Prostate gland (tissue), 2 donors: ENCODE measurements at regions not wholly inside any gene's neighbourhood (a gene's known extent, or its start where the extent isn't known, plus 50 kb on each side); places are given as distances from the start of the nearest gene placed in this dataset.

Experiments
- DNase-seq: peaks from one replicate; pipeline ENCODE4 v3.0.0-alpha.2; 2019; ENCODE audit warnings: low spot score
- H3K27ac ChIP-seq, 2 donors: fragments of 200-600 bp; sonication (generic); 2 replicates each; pipeline ENCODE4 v1.5.1; 2017 to 2019
- H3K27me3 ChIP-seq: fragments of 200-600 bp; sonication (generic); replicated peaks from 2 replicates; pipeline ENCODE4 v1.5.1; 2019; ENCODE audit not compliant: insufficient read depth
- H3K36me3 ChIP-seq, 2 donors: fragments of 200-600 bp; sonication (generic); 1 replicate in 1 of 2; 2 replicates in 1 of 2; pipeline versions ENCODE4 v1.5.1 to v1.8.1; 2017 to 2019
- H3K4me1 ChIP-seq: fragments of 200-600 bp; sonication (generic); replicated peaks from 2 replicates; pipeline ENCODE4 v1.5.1; 2019
- H3K4me3 ChIP-seq, 2 donors: fragments of 200-600 bp; sonication (generic); 2 replicates each; pipeline ENCODE4 v1.5.1; 2017 to 2019
- H3K9me3 ChIP-seq: fragments of 200-600 bp; sonication (generic); 2 replicates; pipeline ENCODE4 v1.5.1; 2017
- CTCF ChIP-seq, 4 experiments: fragments of 200-600 bp in 2 of 4; fragments of 450-650 bp in 2 of 4; sonication (generic) in 2 of 4; IDR thresholded peaks; 1 replicate in 3 of 4; 2 replicates in 1 of 4; pipeline ENCODE4 v1.5.1; 2016 to 2019; ENCODE audit warnings: antibody characterized with exemption in 4 of 4, mild to moderate bottlenecking in 2 of 4, moderate library complexity in 2 of 4
- POLR2A ChIP-seq: fragments of 450-650 bp; IDR thresholded peaks from one replicate; pipeline ENCODE4 v1.6.1; 2016; ENCODE audit warnings: antibody characterized with exemption, mild to moderate bottlenecking
- POLR2AphosphoS5 ChIP-seq: sonication (generic); formaldehyde crosslinking; IDR thresholded peaks from one replicate; pipeline ENCODE4 v1.6.1; 2017; ENCODE audit warnings: antibody characterized with exemption
- WGBS: methylation state at CpG from one replicate; pipeline ENCODE4 v1.1.5; 2018; 5-methylcytosine and 5-hydroxymethylcytosine counted together
- intact Hi-C: fragments of 100-400 bp; cut with DNase I; formaldehyde crosslinking; loops from one replicate; pipeline ENCODE4 v1.14.2; 2022

DNA sequence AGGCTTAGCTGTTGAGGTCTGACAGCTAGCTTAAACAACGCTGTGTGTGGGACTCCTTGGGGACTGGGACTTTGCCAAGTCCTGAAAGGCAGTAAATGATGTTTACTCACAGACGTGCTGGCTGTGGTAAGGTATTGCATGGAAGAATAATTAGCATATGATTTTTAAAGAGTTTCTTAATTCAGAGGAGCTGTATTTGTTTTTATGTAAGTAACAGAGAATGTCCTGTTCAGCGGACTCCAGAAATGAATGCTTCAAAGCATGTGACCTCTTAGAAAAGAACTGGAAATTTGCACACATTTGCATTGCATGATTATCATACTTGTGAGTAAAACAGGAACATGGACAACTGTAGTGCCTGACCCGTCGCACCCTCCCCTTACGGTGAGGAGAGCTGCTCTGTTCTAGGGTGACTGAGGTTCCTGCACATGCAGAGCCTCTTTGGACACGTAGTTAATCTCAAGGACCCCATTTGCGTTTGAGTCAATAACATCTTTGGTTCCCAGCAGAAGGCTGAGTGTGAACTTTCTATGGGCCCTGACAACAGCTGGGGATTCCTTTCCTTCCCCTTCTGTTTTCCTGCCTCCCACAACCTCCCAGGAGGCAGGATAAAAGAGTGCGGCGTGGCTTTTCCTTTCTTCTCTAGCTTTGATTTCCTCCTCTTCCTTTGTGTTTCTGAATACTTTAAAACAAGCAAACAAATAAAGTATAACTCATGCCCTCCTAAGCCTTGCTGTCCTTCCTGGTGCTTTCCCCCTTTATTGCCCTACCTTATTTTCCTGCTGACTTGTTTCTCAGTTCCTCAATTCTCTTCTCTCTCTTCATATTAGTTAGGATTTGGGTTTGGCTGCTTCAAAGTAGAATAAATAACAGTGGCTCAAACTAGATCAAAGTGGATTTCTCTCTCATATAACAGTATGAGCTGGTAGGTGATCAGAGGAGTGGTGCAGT is 157.2 kb upstream of the CD180 start:
- Histone ChIP-seq H3K4me1 (peaks cover 5% of the 10 kb centered on the region), H3K36me3 (no peaks in the 10 kb centered on the region), H3K9me3 (no peaks in the 10 kb centered on the region), H3K27me3 (no peaks in the 10 kb centered on the region), H3K27ac (no peak overlapping the region), H3K4me3 (no peak overlapping the region)
- intact Hi-C loops: no loop called here
- peak; percentile 46 for DNase-seq
- WGBS: 50% methylated on average over 10 of the region's 10 CpGs
- TF ChIP-seq POLR2A (no peak), CTCF (IDR thresholded peaks at IDR 0.05) (peak in 1 of 4 experiments; percentile 13)

DNA sequence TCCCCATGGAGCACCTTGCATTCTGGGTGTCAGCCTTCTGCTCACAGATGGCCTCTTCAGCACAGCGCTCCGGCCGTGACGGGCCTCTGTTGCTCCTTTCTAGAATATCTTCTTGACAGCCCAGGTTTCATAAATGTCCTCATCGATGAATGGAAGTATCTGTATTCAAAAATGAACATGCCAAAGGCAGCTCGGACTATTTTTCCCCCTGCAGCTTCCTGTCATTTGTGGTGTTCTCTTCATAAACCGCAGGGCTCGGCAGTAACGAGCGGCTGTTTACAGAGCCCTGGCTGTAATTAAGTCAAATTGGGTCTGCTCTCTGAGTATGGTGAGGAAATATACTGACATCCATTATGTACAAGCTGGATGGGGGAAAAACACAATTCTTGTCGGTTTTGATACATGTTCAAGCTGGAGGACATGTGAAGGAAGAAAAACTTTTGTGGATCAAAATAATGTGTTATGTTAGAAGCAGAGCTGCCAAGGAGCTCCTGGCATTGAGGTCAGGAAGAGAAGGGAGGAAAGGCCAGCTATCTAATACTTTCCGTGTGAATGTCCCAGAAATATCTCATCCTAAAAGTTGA is 154.1 kb upstream of the CD180 start:
- intact Hi-C loops: no loop called here
- no peak for DNase-seq
- peaks cover 5% of the 10 kb centered on the region for H3K4me1 ChIP-seq
- H3K27me3 ChIP-seq: no peaks in the 10 kb centered on the region
- TF ChIP-seq POLR2A (no peak), POLR2AphosphoS5 (no peak), CTCF (IDR thresholded peaks at IDR 0.05) (no peak)
- H3K9me3 ChIP-seq: no peaks in the 10 kb centered on the region
- 67% methylated on average over 12 of the region's 12 CpGs for WGBS
- H3K27ac ChIP-seq: no peak overlapping the region
- no peak overlapping the region for H3K4me3 ChIP-seq
- no peaks in the 10 kb centered on the region for H3K36me3 ChIP-seq

GRCh38 chr5:67350185-67350584 is 153.6 kb upstream of the CD180 start:
- Histone ChIP-seq H3K27ac (no peak overlapping the region), H3K4me3 (no peak overlapping the region), H3K9me3 (no peaks in the 10 kb centered on the region), H3K36me3 (no peaks in the 10 kb centered on the region), H3K27me3 (no peaks in the 10 kb centered on the region), H3K4me1 (peaks cover 5% of the 10 kb centered on the region)
- DNase-seq: no peak
- WGBS: 75% methylated on average over 5 of the region's 5 CpGs
- intact Hi-C loops: no loop called here
- TF ChIP-seq CTCF (IDR thresholded peaks at IDR 0.05): no peak

DNA sequence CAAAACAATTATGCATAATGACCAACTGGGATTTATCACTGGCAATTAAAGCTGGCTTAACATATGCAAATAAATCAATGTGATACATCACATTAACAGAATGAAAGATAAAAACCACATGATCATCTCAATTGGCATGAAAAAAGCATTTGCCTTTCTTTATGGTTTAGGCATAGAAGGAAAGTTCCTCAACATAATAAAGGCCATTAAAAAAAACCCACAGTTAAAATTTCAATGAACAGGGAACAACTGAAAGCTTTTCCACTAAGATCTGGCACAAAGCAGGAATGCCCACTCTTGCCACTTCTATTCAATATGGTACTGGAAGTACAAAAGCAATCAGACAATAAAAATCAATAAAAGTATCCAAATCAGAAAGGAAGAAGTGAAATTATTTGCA is 151.2 kb upstream of the CD180 start:
- no peak for TF ChIP-seq POLR2A
- TF ChIP-seq CTCF (IDR thresholded peaks at IDR 0.05): no peak
- no peak for TF ChIP-seq POLR2AphosphoS5
- intact Hi-C loops: no loop called here
- Histone ChIP-seq H3K9me3 (no peaks in the 10 kb centered on the region), H3K4me1 (no peaks in the 10 kb centered on the region), H3K27ac (no peak overlapping the region), H3K4me3 (no peak overlapping the region), H3K27me3 (no peaks in the 10 kb centered on the region), H3K36me3 (no peaks in the 10 kb centered on the region)
- no peak for DNase-seq

- WGBS: 89% methylated on average over 2 of the region's 2 CpGs
- Histone ChIP-seq H3K27me3 (no peaks in the 10 kb centered on the region), H3K4me3 (no peak overlapping the region), H3K9me3 (no peaks in the 10 kb centered on the region), H3K4me1 (no peaks in the 10 kb centered on the region), H3K27ac (no peak overlapping the region), H3K36me3 (no peaks in the 10 kb centered on the region)
- no peak for DNase-seq
- TF ChIP-seq POLR2AphosphoS5: no peak
- TF ChIP-seq POLR2A: no peak
- TF ChIP-seq CTCF (IDR thresholded peaks at IDR 0.05): no peak
- intact Hi-C loops: no loop called here
Observed at GRCh38 chr5:67346611-67347010, 150.0 kb upstream of the CD180 start.
